GM19035 (cell line): ENCODE measurements at regions not wholly inside any gene's neighbourhood (a gene's known extent, or its start where the extent isn't known, plus 50 kb on each side); places are given as distances from the start of the nearest gene placed in this dataset.

Experiments
- ATAC-seq: cut with Tn5 transposase; IDR thresholded peaks from one replicate; pipeline ENCODE4 v1.9.1; 2021; ENCODE audit not compliant: unreplicated experiment

DNA sequence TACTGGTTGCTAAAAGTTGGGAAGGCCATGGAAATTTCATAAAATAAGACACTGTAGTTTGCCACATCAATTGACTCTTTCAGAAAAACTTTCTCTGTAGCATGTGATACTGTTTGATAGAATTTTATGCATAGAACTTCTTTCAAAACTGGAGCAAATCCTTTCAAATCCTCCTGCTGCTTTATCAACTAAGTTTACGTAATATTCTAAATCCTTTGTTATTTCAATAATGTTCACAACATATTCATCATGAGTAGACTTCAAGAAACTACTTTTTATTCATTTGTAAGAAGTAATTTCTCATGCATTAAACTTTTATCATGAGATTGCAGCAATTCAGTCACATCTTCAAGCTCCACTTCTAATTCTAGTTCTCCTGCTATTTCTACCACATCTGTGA lies 199.3 kb downstream of the PCDH18 start:
- ATAC-seq: no peak

DNA sequence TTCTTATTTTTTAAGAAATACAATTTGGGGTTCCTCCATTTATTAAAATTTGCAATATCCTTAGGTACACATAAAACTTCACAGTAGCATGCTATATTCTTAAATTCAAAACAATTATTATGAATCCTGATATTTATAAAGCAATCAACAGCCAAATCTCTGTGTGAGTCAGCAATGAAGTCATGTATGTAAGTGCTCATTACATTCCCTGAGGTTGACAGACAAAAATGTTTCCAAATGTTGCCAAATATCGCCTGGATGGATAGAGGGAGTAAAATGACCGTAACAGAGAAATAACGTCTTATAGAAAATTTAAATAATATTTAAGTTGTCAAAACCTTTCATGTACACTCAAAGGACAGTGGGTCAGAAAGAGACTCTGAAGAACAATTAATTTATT lies 220.0 kb downstream of the PCDH18 start:
- no peak for ATAC-seq

DNA sequence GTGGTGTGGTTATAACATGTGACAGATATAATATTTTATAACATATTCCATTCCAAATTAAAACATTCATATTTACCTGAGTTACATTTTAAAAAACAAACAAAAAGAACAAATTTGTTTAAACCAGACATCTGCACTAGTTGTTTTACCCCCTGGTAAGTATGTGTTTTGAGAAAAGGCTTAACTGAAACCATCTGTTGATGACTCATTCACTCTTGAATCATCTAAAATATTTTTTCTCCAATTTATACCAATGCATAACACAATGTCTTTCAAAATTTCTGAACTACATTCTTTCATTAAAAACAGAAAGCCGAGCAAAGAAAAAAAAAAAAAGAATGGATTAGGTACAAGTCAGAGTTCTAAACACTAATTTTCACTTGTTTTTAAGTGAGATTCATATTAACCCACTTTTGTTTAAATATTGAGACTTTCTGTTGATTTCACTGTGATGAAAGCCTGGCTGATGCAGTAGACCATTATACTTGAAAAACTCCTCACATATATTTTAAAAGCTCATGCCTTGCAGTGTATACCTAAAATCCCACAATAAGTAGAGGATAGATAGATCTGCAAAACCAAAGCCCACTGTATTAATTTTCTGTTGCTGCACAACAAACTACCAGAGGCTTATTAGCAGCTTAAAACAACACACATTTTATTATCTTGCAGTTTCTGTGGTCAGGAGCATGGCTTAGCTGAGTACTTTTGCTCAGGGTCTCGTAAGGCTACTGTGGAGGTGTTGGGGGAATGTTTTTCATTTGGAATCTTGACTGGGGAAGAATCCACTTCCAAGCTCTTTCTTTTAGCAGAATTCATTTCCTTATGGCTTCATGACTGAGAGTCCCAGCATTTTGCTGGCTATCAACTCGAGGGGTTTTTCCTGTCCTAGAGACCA lies 221.5 kb downstream of the PCDH18 start:
- ATAC-seq: no peak

DNA sequence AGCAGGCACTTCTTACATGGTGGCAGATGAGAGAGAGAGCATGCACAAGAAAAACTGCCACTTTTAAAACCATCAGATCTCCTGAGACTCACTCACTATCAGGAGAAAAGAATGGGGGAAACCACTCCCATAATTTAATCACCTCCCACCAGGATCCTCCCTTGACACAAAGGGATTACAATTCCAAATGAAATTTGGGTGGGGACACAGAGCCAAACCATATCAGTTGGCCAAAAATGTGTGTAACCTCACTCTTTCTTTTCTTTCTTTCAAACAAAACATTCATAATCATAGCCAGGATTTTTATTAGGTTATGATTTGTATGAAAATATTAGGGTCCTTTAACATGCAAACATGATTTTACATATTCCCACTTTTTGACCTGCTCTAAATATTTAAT lies 222.1 kb downstream of the PCDH18 start:
- ATAC-seq: no peak

DNA sequence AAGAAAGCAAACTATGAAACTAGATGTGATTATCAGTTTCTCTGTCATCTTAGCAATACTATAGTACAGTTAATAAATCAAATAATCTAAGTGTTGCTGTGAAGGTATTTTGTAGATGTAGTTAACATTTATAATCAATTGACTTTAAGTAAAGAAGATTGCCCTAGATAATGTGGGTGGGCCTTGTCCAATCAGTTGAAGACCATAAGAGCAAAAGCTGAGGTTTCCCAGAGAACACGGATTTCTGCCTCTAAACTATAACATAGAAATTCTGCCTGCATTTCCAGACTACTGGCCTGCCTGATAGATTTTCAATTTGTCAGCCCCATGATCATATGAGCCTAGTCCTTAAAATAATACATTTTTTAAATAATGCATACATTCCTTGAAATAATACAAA lies 222.9 kb downstream of the PCDH18 start:
- ATAC-seq: no peak

DNA sequence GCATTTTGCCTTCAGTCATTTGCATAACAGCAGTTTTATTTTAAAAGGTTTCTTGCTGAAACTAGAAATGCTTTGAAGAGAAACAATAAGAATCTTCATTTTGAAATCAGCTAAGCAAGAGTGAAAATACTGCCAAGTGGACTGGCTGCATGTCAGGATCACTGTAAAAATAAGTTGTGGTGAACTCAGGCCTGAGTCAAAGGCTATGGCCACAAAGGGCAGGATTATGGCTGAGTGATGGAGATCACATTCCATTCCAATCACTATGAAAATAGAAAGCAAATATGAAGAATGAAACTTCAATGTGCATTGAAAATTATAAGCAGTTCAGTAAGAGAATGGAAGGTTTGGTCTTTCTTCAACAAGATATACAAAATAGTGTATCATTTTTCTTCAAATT lies 224.5 kb downstream of the PCDH18 start:
- no peak for ATAC-seq

DNA sequence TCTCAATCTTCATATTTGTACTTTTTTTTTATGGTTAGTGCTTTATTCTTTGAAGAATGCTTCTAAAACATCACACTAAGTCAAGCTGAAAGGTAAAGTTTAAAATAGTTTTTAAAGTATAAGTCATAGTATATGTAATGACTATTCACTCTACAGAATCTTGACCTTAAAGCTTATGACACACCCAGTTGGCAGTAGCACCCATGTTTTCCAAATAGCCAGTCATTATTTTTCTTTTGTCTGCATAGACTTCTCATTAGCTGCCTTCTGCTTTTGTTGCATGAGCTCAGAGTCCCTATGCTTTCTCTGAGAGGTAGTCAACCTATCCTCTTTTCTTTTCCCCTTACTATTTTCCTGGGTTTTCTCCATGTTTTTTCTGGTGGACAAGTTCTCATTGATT lies 231.5 kb downstream of the PCDH18 start:
- no peak for ATAC-seq

DNA sequence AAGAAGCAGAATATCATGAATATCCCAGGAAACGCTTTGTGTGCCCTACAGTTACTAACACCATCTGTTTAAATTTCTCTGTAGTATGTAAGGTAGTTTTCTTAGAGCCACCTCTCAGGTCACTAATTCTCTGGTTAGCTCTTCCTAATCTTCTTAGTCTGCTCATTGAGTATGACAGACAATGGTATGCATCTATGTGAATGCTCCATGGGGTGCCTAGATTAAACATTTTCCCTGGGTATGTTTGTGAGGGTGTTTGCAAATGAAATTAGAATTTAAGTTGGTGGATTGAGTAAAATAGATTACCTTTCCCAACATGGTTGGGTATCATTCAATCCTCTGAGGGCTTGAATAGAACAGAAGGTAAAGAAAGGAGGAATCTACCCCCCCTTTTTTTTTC lies 233.0 kb downstream of the PCDH18 start:
- ATAC-seq: no peak

DNA sequence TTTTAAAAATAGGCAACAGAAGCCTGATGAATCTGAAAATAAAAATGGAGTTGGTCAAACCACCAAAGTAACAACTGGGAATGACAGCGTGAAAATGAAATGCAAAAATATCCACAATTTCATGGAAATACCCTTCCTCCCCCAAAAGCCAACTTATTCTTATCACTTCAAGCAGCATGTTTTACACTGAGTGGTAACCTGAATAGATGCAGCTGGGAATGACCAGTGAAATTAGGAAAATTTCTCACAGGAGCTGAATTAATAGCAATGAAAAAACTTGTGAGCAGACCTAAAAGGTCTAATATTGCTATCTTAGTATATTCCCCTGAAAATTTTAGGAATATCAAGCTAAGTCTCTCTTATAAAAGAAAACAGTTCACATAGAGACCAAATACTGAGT lies 239.0 kb downstream of the PCDH18 start:
- no peak for ATAC-seq

DNA sequence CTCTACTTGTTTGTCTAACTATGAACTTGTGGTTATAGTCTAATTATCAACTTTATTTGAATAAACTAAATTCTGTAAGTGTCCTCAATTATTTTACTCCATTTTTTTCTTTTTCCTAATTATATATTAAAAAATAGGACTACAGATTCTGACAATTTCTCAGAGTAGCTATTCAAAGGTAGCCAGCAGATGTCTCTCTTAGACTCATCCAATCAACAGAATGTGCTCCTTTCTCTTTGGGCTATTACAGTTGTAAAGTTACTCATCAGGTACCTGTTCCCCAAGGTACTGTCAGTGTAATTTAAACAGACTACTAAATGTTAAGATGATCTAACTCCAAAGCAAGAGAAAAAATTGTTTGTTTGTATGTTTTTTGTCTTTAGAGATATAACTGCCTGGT lies 248.6 kb downstream of the PCDH18 start:
- no peak for ATAC-seq

DNA sequence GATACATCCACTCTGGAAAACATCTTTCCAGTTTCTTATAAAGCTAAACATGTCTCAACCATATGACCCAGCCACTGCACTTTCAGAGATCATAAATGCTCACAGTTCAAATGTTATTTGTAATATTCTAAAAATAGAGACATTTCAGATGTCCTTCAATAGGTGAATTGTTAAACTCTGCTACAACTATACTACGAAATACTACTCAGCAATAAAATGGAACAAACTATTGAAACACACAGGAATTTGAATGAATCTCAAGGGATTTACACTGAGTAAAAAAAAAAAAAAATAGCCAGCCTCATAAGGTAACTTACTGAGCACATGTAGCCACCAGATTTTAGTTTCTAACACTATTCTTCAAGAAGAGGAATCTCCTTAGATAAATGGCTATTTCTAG lies 253.9 kb downstream of the PCDH18 start:
- ATAC-seq: no peak

DNA sequence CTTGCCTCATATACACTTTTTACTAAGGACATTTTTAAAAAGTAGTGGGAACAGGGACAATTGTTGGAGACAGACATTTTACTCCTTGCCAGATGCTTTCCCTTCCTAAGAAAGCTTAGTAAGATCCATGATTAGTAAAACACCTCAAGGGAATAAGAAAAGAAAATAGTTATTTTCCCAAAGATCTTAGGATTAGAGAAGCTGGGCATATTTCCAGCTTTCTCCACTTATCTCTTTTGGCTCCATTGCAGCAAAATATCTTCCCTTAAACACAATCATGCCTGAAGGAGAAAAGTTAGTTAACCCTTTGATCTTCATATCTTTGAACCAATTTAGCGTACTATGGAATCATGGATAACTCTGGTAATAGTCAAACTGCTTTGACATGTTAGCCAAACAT lies 257.9 kb downstream of the PCDH18 start:
- ATAC-seq: no peak

DNA sequence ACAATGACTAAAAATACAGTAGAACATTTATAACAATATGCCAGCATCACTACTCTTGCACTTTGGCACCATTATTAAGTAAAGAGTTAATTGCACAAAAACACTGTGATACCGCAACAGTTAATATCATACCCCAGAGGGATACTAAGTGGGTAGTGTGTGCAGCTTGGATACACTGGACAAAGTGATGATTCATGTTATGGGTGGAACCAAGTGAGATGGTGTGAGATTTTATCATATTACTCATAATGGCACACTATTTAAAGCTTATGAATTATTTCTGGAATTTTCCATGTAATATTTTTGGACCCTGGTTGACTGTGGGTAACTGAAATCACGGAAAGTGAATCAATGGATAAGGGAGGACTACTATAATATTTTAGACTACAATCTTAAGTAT lies 265.3 kb downstream of the PCDH18 start:
- no peak for ATAC-seq

DNA sequence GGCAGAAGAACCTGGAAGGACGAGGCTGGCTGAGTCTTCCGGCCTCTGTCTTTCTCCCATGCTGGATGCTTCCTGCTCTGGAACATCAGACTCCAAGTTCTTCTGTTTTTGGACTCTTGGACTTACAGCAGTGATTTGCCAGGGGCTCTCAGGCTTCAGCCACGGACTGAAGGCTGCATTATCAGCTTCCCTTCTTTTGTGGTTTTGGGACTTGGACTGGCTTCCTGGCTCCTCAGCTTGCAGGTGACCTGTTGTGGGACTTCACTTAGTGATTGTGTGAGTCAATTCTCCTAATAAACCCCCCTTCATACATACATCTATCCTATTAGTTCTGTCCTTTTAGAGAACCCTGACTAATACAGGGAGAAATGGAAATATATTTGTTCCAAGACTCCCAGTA lies 265.8 kb downstream of the PCDH18 start:
- no peak for ATAC-seq

DNA sequence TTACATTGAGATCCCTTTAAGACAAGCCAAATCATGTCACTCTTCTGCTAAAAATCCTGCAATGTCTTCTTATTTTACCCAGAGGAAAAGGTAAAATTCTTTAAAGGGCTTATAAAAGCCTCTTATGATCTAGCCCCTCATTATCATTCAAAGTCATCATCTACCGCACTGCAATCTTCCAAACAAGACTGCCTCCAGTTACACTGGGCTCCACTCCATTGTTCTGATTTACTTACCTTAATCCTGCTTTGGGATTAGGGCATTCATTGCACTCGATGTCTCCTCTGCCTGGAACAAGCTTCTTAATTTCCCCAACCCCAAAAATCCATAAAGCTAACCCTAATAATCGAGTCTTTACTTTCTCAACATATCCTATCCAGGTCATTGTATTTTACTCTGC lies 269.1 kb downstream of the PCDH18 start:
- ATAC-seq: no peak

DNA sequence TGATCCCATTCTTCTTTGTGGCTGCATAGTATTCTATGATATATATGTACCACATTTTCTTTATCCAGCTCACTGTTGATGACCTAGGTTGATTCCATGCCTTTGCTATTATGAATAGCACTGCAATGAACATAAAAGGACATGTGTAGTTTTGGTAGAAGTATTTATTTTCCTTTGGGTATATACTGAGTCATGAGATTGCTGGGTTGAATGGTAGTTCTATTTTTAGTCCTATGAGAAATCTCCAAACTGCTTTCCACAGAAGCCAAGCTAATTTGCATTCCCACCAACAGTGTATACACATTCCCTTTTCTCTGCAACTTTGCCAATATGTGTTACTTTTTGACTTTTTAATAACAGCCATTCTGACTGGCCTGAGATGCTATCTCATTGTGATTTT lies 278.3 kb downstream of the PCDH18 start:
- no peak for ATAC-seq

DNA sequence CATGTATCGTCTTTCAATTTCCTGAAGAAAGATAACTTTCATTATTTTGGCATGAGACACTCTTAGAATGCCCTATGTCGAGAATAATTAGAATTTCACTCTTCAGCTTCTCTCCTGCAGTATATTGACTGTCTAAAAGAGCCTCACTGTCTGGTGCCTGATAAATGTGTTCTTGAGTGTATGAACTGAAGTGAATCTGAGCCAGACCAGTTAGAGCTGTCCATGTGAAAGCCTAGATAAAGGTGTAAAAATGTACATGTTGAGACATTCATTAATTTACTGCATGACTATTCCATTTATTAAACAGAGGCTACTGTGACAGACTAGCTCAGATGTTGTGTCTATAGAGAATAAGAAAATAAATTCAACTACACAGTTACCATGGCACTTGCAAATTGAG lies 283.2 kb downstream of the PCDH18 start:
- ATAC-seq: no peak

DNA sequence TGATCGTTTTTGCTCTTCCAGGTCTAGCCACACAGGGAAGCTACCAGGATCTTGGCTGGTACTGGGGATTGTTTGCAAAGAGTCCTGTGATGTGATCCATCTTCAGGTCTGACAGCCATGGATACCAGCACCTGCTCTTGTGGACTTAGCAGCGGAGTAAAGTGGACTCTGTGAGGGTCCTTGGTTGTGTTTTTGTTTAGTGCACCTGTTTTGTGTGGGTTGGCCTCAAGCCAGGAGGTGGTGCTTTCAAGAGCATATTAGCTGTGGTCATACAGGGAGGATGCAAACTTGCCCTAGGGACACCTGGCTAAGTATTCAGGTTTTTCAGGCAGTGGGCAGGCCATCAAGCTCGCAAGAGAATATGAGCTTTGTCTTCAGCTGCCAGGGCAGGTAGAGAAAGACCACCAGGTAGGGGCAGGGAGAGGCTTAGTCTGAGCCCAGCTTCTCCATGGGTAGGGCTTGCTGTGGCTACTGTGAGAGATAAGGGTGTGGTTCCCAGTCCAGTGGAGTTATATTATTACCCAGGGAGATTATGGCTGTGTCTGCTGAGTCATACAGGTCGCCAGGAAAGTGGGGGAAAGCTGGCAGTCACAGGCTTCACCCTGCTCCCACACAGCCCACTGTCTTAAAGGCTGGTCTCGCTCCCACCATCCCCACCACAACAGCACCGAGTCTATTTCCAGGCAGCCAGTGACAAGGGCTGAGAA lies 293.7 kb downstream of the PCDH18 start:
- ATAC-seq: no peak

DNA sequence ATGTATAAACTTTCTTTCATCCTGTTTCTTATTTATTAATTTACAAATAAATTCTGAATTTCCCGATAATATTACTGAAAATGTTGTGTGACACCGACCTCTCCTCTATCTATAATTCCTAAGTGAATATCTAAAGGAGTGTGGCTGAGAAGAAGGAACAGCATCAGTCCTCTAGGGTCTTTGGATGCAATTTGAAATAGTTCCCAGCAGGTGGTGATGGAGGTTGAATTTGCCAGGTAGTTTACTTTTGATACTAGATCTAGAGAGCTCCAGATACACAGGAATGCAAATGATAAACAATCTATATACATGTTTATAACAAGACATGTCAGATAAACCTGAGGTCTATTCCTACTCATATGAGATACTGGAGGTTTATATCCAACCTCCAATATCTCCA lies 305.4 kb downstream of the PCDH18 start:
- ATAC-seq: peak; percentile 51

DNA sequence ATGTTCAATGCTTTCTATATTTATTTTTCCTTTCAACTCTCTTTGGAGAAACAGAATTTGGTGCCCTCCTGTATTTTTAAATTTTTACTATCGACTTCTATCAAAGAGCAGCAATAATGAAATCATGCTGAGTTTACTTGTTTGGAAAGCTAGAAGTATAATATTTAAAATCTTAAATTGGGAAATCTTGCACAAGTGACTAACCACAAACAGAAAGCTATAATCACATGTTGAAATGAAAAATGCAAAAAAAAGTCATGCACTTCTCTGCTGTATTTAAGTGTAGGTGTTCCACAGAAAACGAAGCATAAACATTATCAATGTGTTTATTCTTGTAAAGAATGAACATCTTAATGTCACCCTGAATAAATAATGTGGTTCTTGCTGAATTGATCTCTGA lies 306.1 kb downstream of the PCDH18 start:
- ATAC-seq: no peak

DNA sequence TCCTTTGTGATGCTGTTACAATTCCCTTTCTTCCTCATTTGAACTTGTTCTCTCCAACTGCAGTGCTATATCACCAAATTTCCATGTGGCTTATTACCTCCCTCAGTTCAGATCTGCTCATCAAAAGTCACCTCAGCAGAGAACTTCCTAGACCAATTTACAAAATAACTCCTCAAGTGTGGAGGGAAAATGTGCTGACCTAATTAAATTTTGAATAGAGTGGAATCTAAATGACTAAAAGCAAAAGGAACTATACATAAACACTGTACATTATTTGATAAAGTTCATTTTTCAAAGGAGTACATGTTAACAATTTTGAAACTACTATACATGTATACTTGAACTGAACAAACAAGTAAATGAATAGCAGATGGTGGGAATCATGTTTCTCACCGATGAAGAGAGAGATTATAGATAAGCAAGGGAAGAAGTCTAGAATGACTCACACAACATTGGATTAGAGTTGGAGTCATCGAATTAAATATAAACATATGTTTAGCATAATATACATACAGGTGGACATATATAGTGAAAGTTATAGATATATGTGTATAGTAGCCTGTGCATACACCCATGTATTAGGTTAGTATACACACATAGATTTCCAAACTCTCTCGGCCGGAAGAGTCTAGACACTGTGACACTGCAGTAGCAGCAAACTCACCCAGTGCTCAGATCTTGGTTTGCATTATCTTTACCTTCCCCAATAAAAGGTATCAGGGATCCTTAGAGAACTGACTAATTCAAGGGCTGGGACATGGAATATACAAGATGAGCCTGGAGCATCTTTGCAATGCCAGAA lies 318.7 kb downstream of the PCDH18 start:
- no peak for ATAC-seq

DNA sequence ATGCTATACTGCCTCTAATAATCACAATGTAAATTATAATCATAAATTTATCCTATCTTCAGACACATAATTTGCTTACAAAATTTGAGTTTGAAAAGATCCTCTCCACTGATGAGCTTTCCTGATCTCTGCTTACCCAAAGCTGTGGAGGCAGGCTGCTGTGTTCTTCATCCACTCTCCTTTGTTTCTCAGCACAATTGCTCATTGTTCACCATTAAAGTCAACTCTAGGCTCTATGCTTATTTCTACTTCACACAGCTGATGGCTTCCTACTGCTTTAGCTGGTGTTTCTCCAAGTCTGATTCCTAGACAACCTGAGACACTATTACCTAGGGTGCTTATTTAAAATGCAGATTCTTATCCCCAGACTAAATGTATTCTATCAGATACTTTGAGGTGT lies 319.7 kb downstream of the PCDH18 start:
- ATAC-seq: no peak
